Calu3 (cell line): ENCODE measurements at regions not wholly inside any gene's neighbourhood (a gene's known extent, or its start where the extent isn't known, plus 50 kb on each side); places are given as distances from the start of the nearest gene placed in this dataset.

Source experiments
- BruUV-seq: library from RNA; stranded (reverse); fragments of 400-500 nt; replicated peaks from 2 replicates; lab custom pipeline; 2021; lab: Mats Ljungman, UMichigan
- CTCF ChIA-PET: fragments of 300-600 bp; sonication (Branson Sonifier 250); formaldehyde crosslinking; loops from one replicate; lab custom pipeline; 2022; ENCODE audit warnings: antibody characterized with exemption; lab: Charles Lee
- DNase-seq: peaks from one replicate; pipeline ENCODE4 v3.0.0; 2022
- H3K27ac Mint-ChIP-seq: one replicate; pipeline ENCODE4 v1.8.0; 2022; ENCODE audit warnings: mixed read lengths; ENCODE audit not compliant: unreplicated experiment
- H3K27me3 Mint-ChIP-seq: one replicate; pipeline ENCODE4 v1.8.0; 2022; ENCODE audit warnings: mixed read lengths; ENCODE audit not compliant: unreplicated experiment
- H3K36me3 Mint-ChIP-seq: one replicate; pipeline ENCODE4 v1.8.0; 2022; ENCODE audit warnings: mild to moderate bottlenecking, moderate library complexity, mixed read lengths; ENCODE audit not compliant: insufficient read depth, unreplicated experiment
- H3K4me1 Mint-ChIP-seq: one replicate; pipeline ENCODE4 v1.8.0; 2022; ENCODE audit warnings: mild to moderate bottlenecking, low read depth, mixed read lengths; ENCODE audit not compliant: unreplicated experiment
- H3K4me3 Mint-ChIP-seq: one replicate; pipeline ENCODE4 v1.8.0; 2022; ENCODE audit warnings: mild to moderate bottlenecking, low read depth, moderate library complexity, mixed read lengths; ENCODE audit not compliant: unreplicated experiment
- H3K9me3 Mint-ChIP-seq: one replicate; pipeline ENCODE4 v1.8.0; 2022; ENCODE audit warnings: low read depth, mixed read lengths; ENCODE audit not compliant: unreplicated experiment
- CTCF ChIP-seq: fragments of 200-600 bp; IDR thresholded peaks from one replicate; pipeline ENCODE4 v1.8.0; 2022; ENCODE audit warnings: antibody characterized with exemption; ENCODE audit not compliant: unreplicated experiment
- intact Hi-C: fragments of 100-400 bp; cut with micrococcal nuclease; formaldehyde crosslinking; loops from one replicate; pipeline ENCODE4 v1.10.0; 2022; ENCODE audit not compliant: unreplicated experiment

- H3K27me3 Mint-ChIP-seq, result peaks cover 18% of the 10 kb centered on the region
- H3K4me3 Mint-ChIP-seq, result no peak overlapping the region
- TF ChIP-seq CTCF, result no peak
- H3K36me3 Mint-ChIP-seq, result no peaks in the 10 kb centered on the region
- no TSS peak for BruUV-seq
- intact Hi-C loops, result no loop called here
- H3K9me3 Mint-ChIP-seq, result peaks cover 6% of the 10 kb centered on the region
- no peak for DNase-seq
- H3K4me1 Mint-ChIP-seq, result no peaks in the 10 kb centered on the region
- H3K27ac Mint-ChIP-seq, result no peak overlapping the region
- CTCF ChIA-PET, result no interaction called here
Observed at GRCh38 chr5:2177244-2177643, 294.5 kb upstream of the IRX4 start.

- intact Hi-C loops, result no loop called here
- Mint-ChIP-seq H3K27ac (no peak overlapping the region), H3K4me3 (no peak overlapping the region), H3K36me3 (no peaks in the 10 kb centered on the region), H3K9me3 (peaks cover 6% of the 10 kb centered on the region), H3K4me1 (no peaks in the 10 kb centered on the region), H3K27me3 (peaks cover 25% of the 10 kb centered on the region)
- no TSS peak for BruUV-seq
- TF ChIP-seq CTCF, result no peak
- DNase-seq, result no peak
- CTCF ChIA-PET, result no interaction called here
Observed at GRCh38 chr5:2176581-2176980, 293.9 kb upstream of the IRX4 start.

GRCh38 chr5:2175842-2176404 is 293.2 kb upstream of the IRX4 start:
- intact Hi-C loops, result no loop called here
- no peak for TF ChIP-seq CTCF
- no peak for DNase-seq
- Mint-ChIP-seq H3K36me3 (no peaks in the 10 kb centered on the region), H3K9me3 (peaks cover 6% of the 10 kb centered on the region), H3K4me3 (no peak overlapping the region), H3K4me1 (no peaks in the 10 kb centered on the region), H3K27me3 (peaks cover 32% of the 10 kb centered on the region), H3K27ac (no peak overlapping the region)
- CTCF ChIA-PET, result no interaction called here
- BruUV-seq, result no TSS peak

- intact Hi-C loops, result no loop called here
- BruUV-seq, result no TSS peak
- CTCF ChIA-PET, result no interaction called here
- Mint-ChIP-seq H3K36me3 (no peaks in the 10 kb centered on the region), H3K9me3 (peaks cover 6% of the 10 kb centered on the region), H3K4me1 (no peaks in the 10 kb centered on the region), H3K27me3 (peaks cover 40% of the 10 kb centered on the region), H3K27ac (no peak overlapping the region), H3K4me3 (no peak overlapping the region)
- no peak for TF ChIP-seq CTCF
- DNase-seq, result no peak
Observed at GRCh38 chr5:2175041-2175440, 292.3 kb upstream of the IRX4 start.
